H1 (cell line): ENCODE measurements at regions not wholly inside any gene's neighbourhood (a gene's known extent, or its start where the extent isn't known, plus 50 kb on each side); places are given as distances from the start of the nearest gene placed in this dataset.

ENCODE experiments used
- CTBP2 ChIP-seq: IDR thresholded peaks from 2 replicates; pipeline ENCODE4 v1.7.0; 2011; ENCODE audit warnings: borderline replicate concordance, mild to moderate bottlenecking, moderate library complexity, mixed read lengths, low read length; ENCODE audit not compliant: insufficient read depth, insufficient read length
- HDAC6 ChIP-seq: IDR thresholded peaks from one replicate; pipeline ENCODE4 v1.7.1; 2012; ENCODE audit warnings: low read depth, mild to moderate bottlenecking, inconsistent platforms, low read length, moderate library complexity
- JUND ChIP-seq: IDR thresholded peaks from 2 replicates; pipeline ENCODE4 v1.6.1; 2011; ENCODE audit warnings: mild to moderate bottlenecking, improper control_type of control experiment, low read length
- POU5F1 ChIP-seq: IDR thresholded peaks from 2 replicates; pipeline ENCODE4 v1.6.1; 2011; ENCODE audit warnings: low read depth, mild to moderate bottlenecking, low read length, moderate library complexity

DNA sequence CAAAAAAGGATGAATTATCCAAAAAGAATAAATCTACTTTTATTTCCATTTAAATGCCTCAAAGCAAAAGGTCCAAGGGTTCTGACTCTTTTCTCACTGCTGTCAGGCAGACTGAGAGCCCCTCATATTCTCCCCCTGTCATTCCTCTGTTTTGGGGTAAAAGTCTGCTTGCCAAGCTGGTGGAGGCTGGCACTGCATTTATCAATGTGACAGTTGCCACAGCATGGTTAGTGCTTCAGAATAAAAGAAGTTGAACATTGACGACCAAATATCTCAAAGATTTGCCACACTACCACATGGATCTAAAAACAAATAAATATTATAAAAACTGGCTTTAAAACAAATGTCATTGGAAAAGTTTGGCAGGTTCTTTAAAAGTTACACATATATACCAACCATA is 89.2 kb upstream of the SNRK start (continued):
- TF ChIP-seq JUND (no peak), POU5F1 (no peak), CTBP2 (no peak), HDAC6 (no peak)
